Sigmoid colon (tissue), 6 donors: ENCODE measurements at regions not wholly inside any gene's neighbourhood (a gene's known extent, or its start where the extent isn't known, plus 50 kb on each side); places are given as distances from the start of the nearest gene placed in this dataset.

ENCODE experiments used
- DNase-seq: peaks from one replicate; pipeline ENCODE4 v3.0.0-alpha.2; 2019
- H3K27ac ChIP-seq, 4 donors: fragments of 200-600 bp; sonication (generic); one replicate each; pipeline ENCODE4 v1.5.1; 2016 to 2019; ENCODE audit warnings: mild to moderate bottlenecking in 1 of 4
- H3K27me3 ChIP-seq, 3 donors: fragments of 200-600 bp; sonication (generic); one replicate each; pipeline ENCODE4 v1.5.1; 2019; ENCODE audit warnings: mild to moderate bottlenecking in 1 of 3
- H3K36me3 ChIP-seq, 4 donors: fragments of 200-600 bp; sonication (generic); one replicate each; pipeline ENCODE4 v1.5.1; 2016 to 2019
- H3K4me1 ChIP-seq, 4 donors: fragments of 200-600 bp; sonication (generic); one replicate each; pipeline ENCODE4 v1.5.1; 2017 to 2019
- H3K4me3 ChIP-seq, 4 donors: fragments of 200-600 bp; sonication (generic); one replicate each; pipeline ENCODE4 v1.5.1; 2017 to 2019; ENCODE audit warnings: mild to moderate bottlenecking in 2 of 4, moderate library complexity in 1 of 4
- H3K9me3 ChIP-seq, 4 donors: fragments of 200-600 bp in 3 of 4; sonication (generic) in 3 of 4; one replicate each; pipeline versions ENCODE4 v1.5.1 to v1.6.1; 2013 to 2019
- EP300 ChIP-seq, 4 donors: sonication (generic); formaldehyde crosslinking; IDR thresholded peaks; one replicate each; pipeline ENCODE4 v1.6.1; 2017; ENCODE audit warnings: antibody characterized with exemption in 4 of 4
- POLR2A ChIP-seq, 2 donors: fragments of 450-650 bp; IDR thresholded peaks; one replicate each; pipeline ENCODE4 v1.6.1; 2016; ENCODE audit warnings: antibody characterized with exemption in 2 of 2, mild to moderate bottlenecking in 2 of 2, moderate library complexity in 2 of 2
- POLR2AphosphoS5 ChIP-seq, 4 donors: sonication (generic); formaldehyde crosslinking; IDR thresholded peaks; one replicate each; pipeline ENCODE4 v1.6.1; 2017; ENCODE audit warnings: antibody characterized with exemption in 4 of 4
- WGBS, 2 donors: extraction: QIAGEN DNeasy Blood & Tissue Kit; methylation state at CpG; one replicate each; pipeline ENCODE4 v1.1.7; 2013; 5-methylcytosine and 5-hydroxymethylcytosine counted together
- intact Hi-C: fragments of 100-400 bp; cut with DNase I; formaldehyde crosslinking; loops from one replicate; pipeline ENCODE4 v1.15.1; 2023
- TF ChIP-seq, protein P1 (sequence below), 4 experiments: fragments of 450-650 bp in 3 of 4; fragments of 200-600 bp in 1 of 4; IDR thresholded peaks; one replicate each; pipeline ENCODE4 v1.5.1; 2016 to 2019; ENCODE audit warnings: antibody characterized with exemption in 4 of 4, mild to moderate bottlenecking in 3 of 4, moderate library complexity in 2 of 4
- donor health status: healthy with polysubstance abuse.
- donor health status: healthy.

DNA sequence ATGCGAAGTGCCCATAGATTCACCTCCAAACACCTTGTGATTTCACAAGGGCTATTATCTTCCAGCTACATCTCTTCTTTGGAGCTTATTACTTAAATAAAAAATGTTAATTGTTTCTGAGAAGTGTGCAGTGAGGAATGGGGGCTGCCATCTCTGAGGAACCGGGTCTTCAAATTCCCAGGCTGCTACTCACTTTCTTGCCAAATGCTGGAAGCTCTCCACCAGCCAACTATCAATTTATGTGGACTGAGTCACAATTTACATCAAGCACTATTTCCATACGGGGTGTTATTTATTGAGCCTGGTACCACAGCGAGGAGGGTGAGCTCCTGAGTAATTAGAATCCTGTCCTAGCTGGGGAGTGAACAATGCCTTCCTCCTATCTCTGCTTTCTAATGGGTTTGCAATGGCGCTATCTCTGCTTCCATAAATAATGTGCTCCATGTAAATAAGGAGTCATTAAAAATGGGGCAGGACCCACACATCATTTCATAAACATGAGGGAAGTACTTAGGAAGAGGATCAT is 898.3 kb downstream of the VRK1 start:
- no peak overlapping the region for H3K27ac ChIP-seq
- no peak overlapping the region for H3K4me3 ChIP-seq
- no peak for DNase-seq
- H3K36me3 ChIP-seq: no peaks in the 10 kb centered on the region
- H3K9me3 ChIP-seq: no peaks in the 10 kb centered on the region
- 67 to 82% methylated on average over 5 of the region's 5 CpGs for WGBS, 2 donors
- intact Hi-C loops: no loop called here
- TF ChIP-seq POLR2AphosphoS5 (IDR thresholded peaks at IDR 0.05) (no peak), EP300 (IDR thresholded peaks at IDR 0.05) (no peak)
- TF ChIP-seq, protein P1, sequence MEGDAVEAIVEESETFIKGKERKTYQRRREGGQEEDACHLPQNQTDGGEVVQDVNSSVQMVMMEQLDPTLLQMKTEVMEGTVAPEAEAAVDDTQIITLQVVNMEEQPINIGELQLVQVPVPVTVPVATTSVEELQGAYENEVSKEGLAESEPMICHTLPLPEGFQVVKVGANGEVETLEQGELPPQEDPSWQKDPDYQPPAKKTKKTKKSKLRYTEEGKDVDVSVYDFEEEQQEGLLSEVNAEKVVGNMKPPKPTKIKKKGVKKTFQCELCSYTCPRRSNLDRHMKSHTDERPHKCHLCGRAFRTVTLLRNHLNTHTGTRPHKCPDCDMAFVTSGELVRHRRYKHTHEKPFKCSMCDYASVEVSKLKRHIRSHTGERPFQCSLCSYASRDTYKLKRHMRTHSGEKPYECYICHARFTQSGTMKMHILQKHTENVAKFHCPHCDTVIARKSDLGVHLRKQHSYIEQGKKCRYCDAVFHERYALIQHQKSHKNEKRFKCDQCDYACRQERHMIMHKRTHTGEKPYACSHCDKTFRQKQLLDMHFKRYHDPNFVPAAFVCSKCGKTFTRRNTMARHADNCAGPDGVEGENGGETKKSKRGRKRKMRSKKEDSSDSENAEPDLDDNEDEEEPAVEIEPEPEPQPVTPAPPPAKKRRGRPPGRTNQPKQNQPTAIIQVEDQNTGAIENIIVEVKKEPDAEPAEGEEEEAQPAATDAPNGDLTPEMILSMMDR (IDR thresholded peaks at IDR 0.05): no peak
- H3K27me3 ChIP-seq: no peaks in the 10 kb centered on the region
- H3K4me1 ChIP-seq: no peaks in the 10 kb centered on the region

DNA sequence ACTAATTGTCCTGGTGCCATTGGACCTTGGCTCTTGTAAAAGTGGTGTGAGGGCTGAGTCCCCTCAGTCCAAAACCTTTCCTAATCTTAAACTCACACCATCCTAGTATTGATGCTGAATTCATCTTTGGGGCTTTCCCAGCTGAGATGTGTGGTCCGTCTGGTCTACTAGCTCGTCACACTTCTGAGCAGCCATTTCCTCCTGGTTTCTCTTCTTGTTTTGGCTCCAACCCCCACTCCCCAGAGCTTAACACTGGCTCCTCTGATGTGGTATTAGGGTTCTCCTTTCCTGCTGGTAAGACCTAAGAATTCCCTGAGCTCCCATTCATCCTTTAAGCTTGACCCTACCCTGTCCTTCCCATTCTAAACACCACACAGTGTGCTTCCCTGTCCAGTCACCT is 900.6 kb downstream of the VRK1 start:
- WGBS, 2 donors: 46 to 69% methylated on average over 2 of the region's 2 CpGs
- no peaks in the 10 kb centered on the region for H3K36me3 ChIP-seq
- DNase-seq: no peak
- intact Hi-C loops: loop anchor here (2.0 kb wide), 1 partner anchor 19 kb away; no protein-coding TSS in a partner anchor
- no peaks in the 10 kb centered on the region for H3K4me1 ChIP-seq
- H3K4me3 ChIP-seq: no peak overlapping the region
- H3K27ac ChIP-seq: no peak overlapping the region
- H3K9me3 ChIP-seq: no peaks in the 10 kb centered on the region
- TF ChIP-seq, protein P1 (IDR thresholded peaks at IDR 0.05): no peak
- TF ChIP-seq POLR2A (IDR thresholded peaks at IDR 0.05): no peak
- TF ChIP-seq EP300 (IDR thresholded peaks at IDR 0.05): no peak
- TF ChIP-seq POLR2AphosphoS5 (IDR thresholded peaks at IDR 0.05): no peak
- H3K27me3 ChIP-seq: no peaks in the 10 kb centered on the region

DNA sequence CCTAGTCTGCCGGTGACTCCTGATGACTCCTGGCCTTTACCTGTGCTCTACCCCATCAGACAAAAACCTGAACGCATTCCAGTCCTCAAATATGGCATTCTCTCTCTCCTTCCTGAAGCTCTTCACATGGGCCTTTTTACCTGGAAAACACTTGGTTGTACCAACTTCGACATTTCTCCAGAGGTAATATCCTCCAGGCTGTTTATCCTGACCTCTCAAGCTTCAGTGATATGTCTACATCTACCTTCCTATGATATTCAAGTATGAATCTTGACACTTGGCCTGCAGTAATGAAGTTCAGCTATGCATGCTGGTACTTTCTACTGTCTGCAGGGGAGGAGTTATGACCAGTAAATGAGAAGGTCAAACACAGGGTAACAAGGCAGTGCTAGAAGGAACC is 901.8 kb downstream of the VRK1 start:
- Histone ChIP-seq H3K4me1 (no peaks in the 10 kb centered on the region), H3K4me3 (no peak overlapping the region), H3K27me3 (no peaks in the 10 kb centered on the region), H3K36me3 (no peaks in the 10 kb centered on the region), H3K9me3 (no peaks in the 10 kb centered on the region), H3K27ac (no peak overlapping the region)
- intact Hi-C loops: loop anchor here (2.0 kb wide), 1 partner anchor 18 kb away; no protein-coding TSS in a partner anchor
- TF ChIP-seq POLR2A (IDR thresholded peaks at IDR 0.05) (no peak), EP300 (IDR thresholded peaks at IDR 0.05) (no peak)
- TF ChIP-seq, protein P1 (IDR thresholded peaks at IDR 0.05): no peak
- 59 to 60% methylated on average over 3 of the region's 3 CpGs for WGBS, 2 donors
- no peak for DNase-seq

DNA sequence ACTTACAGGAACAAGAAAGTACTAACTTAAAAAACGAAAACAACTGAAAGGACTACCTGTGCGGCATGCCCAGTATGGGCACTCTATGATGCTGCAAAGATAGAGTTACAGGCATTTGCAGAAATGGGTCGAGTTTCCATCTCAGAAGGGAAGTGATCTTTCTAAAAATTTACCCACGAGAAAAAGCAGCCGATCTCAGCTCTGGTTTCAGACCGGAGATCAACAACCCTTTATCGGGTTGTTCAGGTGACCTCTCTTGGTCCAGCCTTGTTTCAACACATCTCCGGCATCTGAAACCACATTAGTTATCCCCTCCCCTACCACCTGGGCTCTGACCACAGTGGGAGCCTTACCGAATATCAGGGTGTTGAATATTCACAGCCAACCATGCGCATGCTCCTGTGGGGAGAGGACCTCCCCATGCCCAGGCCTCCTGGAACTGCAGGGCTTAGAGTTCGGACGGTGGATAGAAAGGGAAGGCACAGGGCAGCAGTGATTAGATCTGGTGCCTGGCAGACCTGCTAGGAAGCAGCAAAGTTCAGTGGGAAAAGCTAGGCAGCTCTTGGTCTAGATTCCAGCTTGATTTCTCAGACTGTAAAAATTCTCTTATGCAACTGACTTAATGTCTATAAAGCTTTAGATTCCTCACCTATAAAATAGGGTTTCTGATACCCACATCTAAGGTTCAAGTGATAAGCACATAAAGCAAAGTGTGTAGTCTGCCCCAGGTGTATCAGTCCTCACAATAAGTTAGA is 906.0 kb downstream of the VRK1 start:
- H3K27me3 ChIP-seq: no peaks in the 10 kb centered on the region
- WGBS, 2 donors: 64 to 71% methylated on average over 12 of the region's 12 CpGs
- no peaks in the 10 kb centered on the region for H3K36me3 ChIP-seq
- H3K4me3 ChIP-seq: no peak overlapping the region
- no peak overlapping the region for H3K27ac ChIP-seq
- TF ChIP-seq POLR2AphosphoS5 (IDR thresholded peaks at IDR 0.05) (no peak), POLR2A (IDR thresholded peaks at IDR 0.05) (no peak), EP300 (IDR thresholded peaks at IDR 0.05) (no peak)
- TF ChIP-seq, protein P1 (IDR thresholded peaks at IDR 0.05): no peak
- no peaks in the 10 kb centered on the region for H3K4me1 ChIP-seq
- H3K9me3 ChIP-seq: no peaks in the 10 kb centered on the region
- intact Hi-C loops: no loop called here
- DNase-seq: no peak
